HG03378 (cell line): ENCODE measurements at regions not wholly inside any gene's neighbourhood (a gene's known extent, or its start where the extent isn't known, plus 50 kb on each side); places are given as distances from the start of the nearest gene placed in this dataset.

Experiments
- ATAC-seq: cut with Tn5 transposase; IDR thresholded peaks from one replicate; pipeline ENCODE4 v1.9.1; 2021; ENCODE audit warnings: mild to moderate bottlenecking, moderate library complexity; ENCODE audit not compliant: unreplicated experiment

DNA sequence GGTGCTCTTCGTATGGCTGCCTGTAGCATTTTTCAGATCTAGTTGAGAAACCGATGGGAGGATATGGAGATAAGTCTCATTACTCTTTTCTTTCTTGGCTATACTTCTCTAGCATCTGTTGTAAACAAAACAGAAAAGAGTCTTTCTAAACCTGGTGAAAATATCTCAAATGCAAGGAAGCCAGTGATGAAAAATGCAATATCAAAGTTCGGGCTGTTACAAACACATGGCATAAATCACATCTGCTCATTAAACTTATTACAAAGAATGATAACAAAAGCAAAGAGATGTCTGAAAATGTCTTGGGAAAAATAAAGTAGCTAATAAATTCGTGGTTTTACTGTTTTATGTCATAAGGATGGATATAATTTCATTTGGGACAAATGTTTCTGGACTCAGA is 71.8 kb upstream of the IGFBP3 start:
- ATAC-seq = no peak

DNA sequence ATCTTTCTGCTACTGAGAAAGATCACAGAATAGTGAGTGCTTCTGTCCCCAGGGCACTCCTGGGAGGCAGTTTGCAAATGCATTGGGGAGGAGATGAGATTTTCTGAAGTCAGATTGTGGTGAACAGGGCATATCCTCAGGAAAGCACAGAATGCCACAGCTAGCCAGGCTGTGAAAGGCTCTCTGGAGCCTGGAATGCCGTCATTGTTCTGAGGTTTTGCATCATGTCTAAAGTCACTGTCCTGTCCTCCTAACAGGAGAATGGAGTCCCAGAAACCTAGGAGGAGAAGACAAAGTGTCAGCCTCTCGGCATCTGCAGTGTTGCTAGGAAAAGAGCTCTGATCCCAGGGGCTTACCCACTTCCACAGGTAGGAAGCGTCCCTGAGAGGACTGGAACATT is 69.2 kb upstream of the IGFBP3 start:
- no peak for ATAC-seq

DNA sequence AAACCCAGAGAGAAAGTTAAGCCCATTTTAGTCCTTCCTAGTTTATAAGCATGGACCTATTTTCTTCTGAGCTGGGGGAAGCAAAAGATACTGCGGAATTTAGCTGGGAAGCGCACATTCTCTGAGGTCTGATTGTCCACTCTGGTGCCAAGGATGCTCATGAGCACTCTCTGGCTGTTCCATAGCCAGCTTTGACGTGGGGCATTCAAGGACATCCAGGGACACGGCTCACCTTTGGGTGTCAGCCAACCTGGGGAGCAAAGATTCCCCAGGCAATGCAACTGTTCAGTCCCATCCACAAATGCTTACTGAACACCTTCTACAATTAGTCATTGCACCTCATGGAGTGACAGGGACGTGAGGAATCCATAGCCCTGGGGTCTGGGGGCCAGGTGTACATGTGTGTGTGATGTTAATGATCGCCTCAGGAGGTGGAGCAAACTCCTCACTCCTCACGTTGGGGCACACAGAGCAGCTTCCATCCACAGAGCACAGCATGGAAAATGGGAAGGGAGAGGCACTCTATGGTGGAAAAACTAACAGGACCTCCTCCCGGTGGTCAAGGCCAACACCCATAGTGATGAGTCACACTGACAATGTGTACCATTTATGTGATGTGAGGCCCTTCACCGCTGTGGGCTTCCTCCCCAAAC is 67.5 kb upstream of the IGFBP3 start:
- ATAC-seq = no peak

DNA sequence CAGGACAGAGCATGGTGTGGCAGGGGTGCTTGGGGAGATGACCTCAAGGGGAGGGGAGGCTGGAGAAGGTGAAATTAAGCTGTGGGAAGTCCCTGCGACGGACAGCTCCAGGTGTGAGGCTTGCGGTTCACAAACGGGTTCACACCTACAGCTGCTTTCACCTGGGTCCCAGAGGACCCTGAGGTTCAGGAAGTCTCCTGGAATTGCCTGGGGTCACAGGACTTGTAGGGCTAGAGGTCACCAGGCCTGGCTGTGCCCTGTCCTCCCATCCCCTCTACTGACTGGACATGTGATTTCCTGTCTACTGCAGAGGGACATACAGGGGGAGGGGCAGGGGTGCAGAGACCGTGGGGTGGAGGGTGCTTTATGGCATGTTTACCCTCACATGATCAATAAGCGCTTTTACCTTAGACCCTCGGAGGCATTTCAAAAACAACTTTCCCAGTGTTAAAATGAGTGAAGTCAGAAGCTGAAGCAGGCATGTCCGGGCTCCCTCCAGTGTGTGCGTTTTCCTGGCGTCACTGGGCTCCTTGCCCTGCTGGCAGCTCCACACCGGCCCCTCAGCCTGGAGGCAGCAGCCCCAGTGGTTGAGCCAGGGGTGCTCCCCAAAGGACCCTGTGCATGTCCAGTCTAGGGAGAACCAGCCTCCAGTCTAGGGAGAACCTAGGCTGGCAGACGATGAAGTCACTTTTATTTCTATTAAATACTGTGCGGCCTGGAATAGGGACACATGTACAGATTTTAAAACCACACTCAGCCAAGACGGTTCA is 66.6 kb upstream of the IGFBP3 start:
- ATAC-seq = no peak

DNA sequence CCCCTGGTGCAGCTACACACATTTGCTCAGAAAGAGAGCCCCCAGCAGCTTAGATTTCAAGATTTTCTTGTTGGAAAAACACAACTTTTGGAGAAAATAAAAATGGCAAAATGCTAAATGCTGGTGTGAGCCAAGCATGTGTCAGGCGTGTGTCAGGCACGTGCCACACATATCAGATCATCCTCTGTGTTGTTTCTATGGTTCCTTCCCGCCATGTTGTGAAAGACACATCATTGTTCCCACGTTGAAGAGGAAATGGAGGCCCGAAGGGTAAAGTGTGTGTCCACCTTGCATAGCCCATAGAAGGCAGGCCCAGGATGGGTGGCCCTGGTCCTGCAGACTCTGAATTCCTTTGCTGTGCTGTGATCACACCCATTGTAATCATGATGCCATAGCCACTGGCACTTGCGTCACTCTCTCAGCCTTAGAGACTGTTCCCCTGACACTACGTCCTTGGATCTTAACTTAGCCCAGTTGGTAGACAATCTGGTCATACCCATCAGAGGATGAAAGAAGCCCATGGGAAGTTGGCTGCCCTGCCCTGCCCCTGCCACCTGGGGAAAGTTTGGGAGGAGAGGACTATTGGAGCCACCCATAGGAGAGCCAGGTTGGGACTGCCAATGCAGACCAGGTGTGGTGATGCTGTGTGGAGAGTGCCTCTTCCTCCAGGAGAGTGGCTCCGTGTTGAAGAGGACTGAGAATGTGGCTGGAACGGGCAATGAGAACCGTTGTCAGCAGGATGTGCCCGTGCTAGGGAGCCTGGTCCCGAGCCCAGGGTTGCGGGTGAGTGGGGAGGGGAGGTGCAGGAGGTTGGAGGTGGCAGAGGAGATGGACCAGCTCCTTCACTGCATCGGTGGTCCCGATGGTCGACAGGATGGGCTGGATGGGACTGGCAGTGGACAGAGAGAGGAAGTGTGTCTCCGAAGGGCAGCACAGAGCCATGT is 65.6 kb upstream of the IGFBP3 start:
- no peak for ATAC-seq

DNA sequence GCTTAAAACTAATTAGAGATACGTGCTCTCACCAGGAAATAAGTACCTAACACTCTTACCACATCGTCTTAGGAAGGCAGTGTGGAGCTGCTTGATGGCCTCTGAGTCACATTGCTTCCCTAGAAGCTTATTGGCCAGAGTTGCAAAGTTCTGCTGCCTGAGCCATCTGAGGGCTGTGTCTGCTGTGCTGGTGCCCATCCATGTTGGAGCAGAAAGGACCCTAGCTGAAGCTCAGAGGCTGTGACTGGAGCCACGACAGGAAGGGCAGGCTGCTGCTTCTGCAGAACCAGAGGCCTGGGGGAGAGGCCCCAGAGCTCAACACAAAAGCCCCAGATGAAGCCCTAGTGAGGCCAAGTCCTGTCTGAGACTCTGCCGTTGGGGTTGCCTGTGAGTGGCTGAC is 64.8 kb upstream of the IGFBP3 start:
- no peak for ATAC-seq

DNA sequence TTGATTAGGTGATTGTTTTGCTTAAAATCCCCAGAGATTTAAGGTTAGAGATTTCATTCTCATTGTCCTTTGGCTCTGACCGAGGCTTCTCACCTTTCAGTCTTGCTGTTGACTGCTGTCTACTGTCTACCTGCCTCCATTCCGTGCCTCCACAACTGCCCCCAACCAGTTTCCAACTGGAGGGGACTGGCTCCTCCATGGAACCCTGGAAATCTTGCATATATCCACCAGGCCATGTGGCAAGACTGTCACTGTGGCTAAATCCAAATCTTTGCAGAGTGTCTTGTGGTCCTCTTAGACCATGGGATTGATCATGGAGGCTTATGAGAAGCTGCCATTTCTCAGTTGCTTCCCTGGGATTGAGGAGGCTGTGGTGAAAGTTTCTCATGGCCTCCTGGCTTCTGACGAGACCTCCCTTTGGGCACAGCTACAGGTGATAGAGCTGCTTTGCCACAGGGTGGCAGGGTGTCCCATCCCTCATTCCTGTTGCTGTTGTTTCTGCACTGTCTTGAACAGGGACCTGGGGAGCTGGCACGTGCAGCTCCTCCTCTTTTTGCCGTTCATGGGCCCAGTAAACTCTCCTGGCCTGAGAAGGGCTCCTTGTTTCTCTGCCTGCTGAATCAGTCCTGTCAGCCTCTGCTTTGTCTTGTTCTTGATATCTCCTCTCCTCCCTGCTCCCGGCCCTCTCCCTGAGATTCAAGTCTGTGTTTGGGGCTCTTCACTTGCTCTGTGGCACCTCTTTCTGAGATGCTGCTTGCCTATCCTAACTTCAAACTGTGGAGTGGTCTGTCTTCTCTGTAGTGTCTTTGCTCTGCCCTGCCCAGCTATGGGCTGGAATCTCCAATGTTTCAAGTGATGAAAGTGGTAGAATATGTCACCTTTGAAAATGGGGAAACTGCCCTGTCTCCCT is 63.6 kb upstream of the IGFBP3 start:
- no peak for ATAC-seq

DNA sequence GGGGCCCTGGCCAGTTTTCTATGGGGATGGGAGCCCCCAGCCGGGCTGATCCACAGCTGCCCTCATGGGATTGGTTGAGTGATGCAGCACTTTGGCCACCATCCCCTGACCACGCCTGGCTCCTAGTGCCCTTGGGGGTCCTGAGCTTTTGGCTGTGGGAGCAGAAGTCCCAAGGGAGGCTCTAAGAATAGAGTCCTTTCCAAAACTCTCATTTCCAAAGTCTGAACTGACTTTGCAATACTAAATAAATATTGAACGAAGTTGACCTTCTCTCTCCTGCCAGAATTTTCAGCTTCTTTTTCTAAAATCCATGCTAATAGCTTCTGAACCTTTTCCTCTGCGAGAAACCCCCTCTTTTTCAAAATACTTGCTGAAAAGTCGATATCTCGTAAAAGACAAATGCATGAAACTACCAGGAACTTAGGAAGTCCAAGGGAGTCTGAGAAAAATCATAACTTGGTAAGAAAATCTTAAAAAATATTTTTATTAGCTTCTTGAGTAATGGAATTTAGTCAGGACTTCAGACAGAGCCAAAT is 62.7 kb upstream of the IGFBP3 start:
- ATAC-seq = no peak

DNA sequence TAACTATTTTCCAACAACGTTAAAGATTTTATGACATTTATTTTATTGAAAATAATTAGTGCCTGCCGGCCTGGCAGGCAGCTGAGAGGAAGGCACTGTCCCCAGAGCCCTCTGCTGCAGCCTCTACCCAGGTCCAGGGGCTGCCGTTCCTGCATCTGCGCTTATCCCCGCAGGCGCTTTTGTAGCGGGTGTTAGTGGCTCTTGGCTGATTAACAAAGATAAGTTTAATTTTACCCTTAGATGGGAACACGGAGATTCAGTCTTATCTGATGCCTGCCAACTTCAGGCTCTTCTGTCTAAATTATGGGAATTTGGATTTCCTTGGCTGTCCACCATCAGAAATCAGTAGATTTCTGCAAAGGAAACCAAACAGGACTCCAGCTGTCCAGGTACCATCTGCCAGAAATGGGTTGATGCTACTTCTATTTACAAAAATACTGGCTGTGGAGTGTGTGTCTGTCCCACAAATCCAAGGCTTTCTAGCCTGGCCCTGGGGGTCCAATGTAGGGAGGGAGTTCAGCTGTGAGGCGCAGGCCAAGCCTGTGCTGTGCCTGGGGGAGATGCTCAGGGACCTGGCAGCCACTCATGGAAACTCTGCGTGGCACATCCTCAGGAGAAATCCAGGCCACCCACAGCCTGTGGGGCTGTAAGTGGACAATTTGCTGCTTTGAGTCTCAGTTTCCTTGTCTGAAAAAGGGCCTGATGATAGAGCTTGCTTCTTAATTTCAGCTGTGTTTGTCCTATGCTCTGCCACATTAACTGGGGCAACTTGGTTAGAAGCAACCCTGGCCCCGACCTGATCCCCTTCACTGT is 62.0 kb upstream of the IGFBP3 start:
- ATAC-seq = no peak

DNA sequence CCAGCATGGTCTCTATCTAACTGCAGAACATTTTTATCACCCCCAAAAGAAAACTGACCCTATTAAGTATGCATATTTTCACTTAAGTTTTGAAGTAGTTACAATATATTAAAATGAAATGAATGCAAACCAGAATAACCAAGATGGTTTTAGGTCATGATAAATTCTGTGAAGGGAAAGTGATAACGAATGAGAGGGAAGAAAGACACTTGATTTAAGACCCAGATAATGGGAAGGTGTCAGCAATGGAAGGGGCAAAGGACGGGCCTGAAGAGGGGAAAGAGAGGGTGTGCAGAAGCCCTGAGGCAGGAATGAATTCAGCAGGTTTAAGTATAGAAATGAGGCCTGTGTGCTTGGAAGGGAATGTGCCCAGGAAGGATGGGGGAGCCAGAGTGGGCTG is 61.1 kb upstream of the IGFBP3 start:
- ATAC-seq = no peak

DNA sequence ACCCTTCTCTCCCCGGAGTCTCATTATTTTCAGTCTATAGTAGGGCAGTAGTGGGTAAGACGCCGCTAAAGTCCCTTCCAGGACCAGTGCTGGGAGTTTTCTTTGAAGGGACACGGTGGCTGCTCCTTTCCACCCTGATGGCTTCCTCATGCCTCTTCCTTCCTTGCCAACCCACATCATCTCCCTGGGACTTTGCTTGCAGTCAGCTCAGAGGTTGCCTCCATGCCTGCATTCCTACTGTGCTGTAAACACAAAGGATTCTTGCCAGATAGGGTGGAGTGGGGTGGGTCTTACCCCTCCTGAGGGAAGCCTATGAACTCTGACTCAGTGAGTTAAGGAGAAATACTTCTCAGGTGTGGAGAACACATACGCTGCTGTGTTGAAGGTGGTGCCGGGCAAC is 59.9 kb upstream of the IGFBP3 start:
- ATAC-seq = no peak

DNA sequence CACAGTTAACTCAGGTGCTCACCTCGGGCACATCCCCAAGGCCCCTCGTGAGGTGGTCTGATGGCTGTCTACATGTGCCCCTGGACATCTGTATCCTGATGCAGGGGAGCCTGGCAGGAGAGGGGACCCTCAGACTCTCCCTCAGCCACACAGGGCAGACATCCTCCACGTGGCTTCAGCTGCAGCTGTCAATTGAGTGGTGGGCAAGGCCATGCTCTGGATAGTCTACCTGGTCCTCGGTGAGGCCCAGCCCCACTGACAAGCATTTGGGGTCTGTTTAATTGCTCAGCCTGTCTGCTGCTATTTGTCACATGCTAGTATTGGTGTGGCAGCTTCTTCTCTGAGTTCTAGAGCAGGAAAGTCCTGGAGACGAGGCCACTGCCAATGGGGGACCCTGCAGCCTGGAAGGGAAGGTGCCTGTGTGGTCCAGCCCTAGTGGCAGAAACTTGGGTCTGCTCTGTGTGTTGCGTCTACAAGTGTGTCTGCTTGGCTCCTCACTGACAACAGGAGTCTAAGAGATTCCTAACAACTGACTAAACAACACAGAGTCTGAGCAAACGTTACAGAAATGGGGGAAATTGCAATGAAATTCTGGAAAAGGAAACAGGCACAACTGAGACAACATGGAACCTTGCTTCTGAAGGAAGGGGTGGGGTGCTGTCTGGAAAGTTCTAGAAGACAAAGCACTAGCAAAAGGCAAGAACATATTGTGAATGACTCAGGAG is 59.3 kb upstream of the IGFBP3 start:
- ATAC-seq = no peak

DNA sequence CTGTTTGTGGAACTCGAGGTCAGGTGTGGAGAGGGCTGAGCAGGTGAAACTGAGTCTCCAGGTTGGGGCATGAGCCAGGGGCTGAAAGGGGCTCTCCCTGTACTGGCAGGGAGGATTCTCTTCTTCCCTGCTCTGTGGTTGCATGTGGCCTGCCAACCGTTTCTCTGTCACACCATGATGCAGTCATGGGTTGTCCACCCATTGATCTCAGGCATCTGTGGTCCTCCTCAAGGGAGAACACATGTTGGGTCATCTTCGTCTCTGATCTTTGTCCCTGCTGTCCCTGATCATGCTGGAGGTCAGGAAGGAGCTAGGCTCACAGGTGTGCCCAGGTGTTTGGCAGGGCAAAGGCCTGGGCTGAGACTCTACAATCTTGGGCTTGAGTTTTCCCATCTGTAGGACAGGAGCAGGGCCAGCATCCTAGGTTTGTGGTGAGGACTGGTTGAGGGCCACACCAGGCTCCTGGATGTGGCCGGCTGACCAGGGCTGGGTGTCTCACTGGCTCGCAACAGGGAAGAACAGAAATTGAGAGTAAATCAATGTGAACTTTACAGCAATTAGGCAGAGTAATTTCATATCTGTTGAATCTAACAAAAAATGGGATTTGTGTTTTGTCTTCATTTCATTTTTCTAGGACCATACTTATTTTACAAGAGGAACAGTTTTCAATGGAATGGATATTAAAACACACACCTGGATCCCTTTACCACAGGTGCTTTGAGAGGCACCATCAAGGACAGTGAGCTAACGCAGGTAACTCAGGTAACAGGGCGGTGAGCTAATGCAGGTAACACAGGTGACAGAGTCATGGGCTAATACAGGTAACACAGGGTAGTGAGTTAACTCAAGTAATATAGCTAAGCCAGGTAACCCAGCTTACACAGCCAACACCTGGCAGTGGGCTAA is 58.5 kb upstream of the IGFBP3 start:
- ATAC-seq = no peak

DNA sequence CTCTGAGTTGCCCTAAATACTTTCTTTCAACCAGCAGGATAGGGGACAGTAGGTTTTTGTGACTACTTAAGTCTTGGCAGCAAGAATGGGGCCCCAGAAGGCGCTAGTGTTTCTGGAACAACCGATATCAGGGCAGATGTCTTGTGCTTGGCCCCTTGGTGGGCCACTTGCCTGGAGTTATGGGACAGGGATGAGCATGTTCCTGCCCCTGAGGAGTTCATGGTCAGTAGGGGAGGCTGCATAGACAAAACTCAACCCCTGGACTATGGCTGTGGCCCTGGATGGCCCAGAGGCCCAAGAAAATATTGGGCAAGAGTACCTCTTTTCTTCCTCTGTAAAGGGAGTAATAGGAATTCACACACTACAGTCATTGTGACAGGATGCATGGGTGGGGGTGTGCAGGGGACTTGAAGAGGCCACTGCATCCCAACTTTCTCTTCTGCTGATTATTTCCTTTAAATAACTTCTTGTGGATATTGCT is 57.7 kb upstream of the IGFBP3 start:
- ATAC-seq = no peak

DNA sequence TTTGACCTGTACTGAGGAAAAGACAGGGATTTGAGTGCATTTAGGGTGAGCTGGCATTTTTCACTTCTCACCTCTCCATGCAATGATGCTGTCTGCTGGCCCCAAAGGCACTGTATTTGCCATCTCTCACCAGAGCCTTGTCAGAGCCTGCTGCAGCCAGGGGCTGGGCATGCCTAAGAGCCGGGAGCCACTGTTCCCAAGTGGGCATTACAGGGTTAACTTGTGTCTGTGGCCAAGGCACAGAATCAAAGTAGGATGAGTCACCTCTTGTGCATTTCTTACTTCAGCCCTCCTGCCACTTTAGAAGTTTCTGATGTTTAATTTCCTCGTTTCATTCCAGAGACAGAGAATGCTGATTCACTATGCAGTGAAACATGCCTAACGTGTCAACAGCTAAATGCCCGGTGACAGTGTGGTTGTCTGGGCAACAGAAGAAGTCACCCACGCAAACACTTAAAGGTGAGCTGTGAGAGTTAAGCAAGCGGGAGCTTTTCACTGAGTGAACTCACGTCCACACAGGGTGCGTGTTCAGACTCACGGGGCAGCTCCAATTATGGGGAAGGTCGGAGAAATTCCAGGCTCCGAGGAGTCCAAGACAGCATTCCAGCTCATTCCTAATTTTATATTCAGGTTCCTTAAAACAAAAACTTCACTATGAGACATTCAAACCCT is 57.1 kb upstream of the IGFBP3 start:
- peak; percentile 67 for ATAC-seq

DNA sequence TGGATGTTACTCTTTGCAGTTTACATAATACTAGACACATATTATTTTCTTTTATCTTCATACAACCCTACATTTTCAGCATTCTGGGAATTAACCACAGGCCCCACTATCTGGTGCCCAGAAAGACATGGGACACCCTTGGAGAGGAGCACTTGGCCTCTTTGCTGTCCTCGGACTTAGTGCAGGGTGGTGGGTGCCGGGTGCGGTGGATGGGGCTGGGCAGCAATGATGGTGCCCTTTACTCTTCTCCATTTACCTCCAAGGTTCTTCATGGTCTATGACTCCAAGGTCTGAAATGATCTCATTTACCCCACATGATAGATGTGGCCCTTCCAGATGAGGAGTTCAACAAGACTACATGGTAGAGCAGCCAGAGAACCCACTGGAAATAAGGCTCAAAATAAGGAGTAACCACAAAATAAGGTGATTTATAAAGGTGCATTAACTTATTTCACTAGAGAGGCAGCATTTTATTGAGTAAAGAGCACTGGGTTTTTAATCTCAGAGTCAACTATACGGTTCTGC is 56.2 kb upstream of the IGFBP3 start:
- no peak for ATAC-seq

DNA sequence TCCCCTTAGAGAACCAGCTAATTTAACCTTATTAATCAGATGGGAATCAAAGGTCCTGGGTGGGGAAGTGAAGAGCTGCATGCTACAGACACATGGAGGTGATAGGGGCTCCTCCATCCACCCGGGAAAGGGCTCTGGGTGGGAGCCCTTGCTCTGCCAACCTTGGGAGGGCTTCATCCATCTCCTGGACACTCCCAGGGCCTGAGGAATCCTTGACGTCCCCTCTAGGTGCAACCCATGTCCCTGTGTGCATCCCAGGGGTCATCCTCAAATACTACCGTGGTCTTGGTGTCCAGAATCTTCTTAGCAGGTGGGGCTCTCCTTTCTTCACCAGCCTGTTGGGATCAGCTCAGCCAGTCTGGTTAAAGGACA is 55.4 kb upstream of the IGFBP3 start:
- no peak for ATAC-seq
